T-helper 22 cell (primary cell): ENCODE measurements at regions not wholly inside any gene's neighbourhood (a gene's known extent, or its start where the extent isn't known, plus 50 kb on each side); places are given as distances from the start of the nearest gene placed in this dataset.
"Not testable (repeated sequence)": the region's sequence is repeated elsewhere in the genome, so short reads cannot be mapped to it uniquely, and the experiment has no call there.

ENCODE experiments used
- DNase-seq: peaks from one replicate; pipeline ENCODE4 v3.0.0-alpha.2; 2020; ENCODE audit warnings: low read depth

DNA sequence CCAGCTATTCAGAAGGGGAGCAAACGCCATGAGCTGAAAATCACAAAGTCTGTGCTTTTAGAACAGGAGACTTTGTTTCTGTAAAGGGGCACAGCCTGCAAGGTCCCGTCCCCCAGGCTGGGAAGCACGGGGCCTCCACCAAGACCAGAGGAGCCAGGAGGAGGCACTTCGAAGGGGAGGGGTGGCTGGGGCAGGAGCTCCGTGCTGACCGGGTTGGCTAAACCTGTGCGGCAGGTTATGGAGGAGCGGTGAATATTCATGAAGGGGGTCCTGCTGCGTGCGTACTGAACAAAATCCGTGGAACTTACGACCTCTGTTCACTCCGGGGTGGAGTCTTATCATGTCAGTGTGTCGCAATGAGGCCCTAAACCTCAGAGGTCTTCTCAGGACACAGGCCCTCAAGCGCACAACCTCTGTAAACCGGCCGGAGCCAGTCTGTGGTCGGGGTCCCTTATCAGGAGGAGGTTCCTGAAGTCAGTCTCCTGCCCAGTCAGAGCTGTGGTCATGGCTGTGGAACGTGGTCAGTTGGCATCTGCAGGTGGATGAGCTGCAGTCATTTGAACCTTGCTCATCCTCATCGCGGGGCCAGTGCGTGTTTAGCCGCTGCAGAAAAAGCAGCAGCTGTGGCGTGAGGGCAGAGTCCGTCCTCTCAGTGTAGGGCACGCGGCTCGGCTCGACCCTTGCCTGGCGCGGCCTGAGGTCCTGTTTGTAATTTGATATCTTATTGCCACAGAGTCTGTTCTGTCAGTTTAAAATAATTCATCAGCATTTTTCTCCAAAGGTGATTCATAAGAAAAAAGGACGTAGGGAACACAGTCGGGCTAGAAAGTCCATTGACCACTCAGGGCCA is 5507.7 kb upstream of the TPTE start:
- DNase-seq = not testable (repeated sequence)

DNA sequence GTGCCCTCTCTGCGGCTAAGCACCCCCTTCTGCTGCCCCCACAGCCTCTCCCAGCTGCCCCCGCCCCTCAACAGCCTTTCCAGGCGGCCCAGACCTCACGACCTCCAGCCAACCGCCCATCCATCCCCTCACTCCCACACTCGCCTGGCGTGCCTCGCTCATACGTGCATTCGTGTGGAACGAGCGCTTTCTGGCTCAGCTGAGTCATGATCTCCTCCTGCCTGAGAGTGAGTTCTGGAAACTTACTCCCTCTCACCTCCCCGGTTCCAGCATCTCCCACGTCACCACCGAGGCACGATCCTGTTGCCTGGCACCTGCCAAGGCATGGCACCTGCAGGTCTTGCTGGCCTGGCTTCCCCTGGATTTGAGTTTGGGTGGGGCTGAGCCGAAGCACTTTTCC is 5506.2 kb upstream of the TPTE start:
- not testable (repeated sequence) for DNase-seq

DNA sequence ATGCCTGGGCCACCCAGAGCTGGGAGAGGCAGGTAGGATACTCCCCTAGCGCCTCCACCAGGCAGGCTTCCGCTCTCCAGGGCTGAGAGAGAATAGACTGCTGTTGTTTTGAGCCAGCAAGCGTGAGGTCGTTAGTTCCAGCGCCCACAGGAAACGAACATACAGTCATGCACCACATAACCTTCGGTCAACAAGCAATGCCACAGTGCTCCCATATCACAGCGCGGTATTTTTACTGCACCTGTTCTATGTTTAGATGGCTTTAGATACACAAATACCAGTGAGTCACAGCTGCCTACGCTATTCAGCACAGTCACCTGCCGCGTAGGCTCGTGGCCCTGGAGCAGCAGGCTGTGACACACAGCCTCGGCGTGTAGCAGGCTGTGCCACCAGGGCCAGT is 5502.3 kb upstream of the TPTE start:
- not testable (repeated sequence) for DNase-seq

DNA sequence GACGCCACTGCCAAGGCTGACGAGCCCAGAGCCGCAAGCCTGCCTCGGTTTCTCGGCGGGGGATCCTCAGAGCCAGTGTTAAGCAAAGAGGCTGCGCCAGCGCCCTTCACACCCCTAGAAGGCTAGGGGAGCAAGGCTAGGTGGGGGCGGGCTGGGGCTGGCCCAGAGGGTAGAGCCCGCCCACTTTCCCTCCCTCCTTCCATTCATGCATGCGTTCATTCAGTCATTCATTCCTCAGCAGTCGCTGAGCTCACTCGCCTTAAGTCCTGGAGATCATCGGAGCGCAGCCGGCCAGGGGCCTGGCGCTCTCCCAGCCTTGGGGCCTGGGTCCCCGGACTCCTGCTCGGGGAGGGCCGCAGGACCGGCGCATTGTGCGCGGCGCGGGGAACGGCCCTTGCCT is 5499.6 kb upstream of the TPTE start:
- not testable (repeated sequence) for DNase-seq

DNA sequence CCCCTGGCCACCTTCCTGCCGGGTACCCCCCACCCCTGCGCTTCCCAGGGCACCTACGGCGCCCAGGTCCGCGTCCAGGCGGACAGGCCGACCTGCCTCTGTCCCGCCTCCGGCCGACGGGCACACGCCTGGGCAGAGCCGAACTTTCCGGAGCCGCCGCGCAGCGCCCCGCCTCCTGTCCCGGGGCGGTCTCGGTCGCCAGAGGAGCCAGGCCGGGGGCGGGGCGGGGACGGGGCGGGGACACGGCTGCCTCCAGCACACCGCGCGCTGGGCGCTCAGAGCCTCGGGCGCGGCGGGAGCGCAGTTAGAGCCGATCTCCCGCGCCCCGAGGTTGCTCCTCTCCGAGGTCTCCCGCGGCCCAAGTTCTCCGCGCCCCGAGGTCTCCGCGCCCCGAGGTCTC is 5499.1 kb upstream of the TPTE start:
- DNase-seq = not testable (repeated sequence)

DNA sequence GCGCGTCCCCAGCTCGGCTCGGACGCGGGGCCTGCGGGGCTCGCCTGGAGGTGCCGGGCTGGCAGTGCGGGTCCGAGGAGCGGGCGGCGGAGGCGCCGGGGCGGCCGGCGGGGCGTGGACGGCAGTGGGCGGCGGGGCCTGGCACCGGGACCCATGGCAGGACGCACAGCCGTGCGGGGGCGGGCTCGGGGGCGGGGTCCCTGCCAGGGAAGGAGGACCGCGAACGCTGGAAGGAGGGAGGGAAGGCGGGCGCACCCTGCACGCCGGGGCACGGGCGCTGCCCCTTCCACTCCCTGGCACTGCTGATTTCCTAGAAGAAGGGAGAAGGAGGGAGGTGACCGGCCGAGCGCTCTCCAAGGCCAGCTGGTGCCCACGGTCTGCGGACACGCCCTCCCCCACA is 5498.6 kb upstream of the TPTE start:
- DNase-seq = not testable (repeated sequence)

DNA sequence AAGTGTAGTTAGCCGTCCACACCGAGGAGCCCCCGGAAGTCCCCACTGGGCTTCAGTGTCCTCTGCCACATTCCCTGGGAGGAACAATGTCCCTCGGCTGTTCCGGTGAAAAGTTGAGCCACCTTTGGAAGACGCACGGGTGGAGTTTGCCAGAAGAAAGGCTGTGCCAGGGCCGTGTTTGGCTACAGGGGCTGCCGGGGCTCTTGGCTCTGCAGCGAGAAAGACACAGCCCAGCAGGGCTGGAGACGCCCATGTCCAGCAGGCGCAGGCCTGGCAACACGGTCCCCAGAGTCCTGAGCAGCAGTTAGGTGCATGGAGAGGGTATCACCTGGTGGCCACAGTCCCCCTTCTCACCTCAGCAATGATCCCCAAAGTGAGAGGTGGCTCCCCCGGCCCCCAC is 5486.2 kb upstream of the TPTE start:
- DNase-seq = not testable (repeated sequence)

DNA sequence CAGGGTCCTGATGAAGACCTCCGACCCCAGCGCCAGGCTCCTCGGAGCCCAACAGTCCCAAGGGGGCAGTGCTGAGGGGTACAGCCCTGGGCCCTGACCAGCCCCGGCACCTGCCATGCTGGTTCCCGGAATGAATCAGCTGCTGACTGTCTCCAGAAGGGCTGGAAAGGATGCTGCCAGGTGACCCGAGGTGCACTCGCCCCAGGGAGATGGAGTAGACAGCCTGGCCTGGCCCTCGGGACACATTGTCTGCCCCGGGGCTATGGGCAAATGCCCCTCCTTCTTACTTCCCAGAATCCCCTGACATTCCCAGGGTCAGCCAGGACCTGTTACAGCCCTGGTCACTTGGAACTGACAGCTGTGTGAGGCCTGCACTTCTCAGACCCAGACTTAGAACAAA is 5485.8 kb upstream of the TPTE start:
- DNase-seq = not testable (repeated sequence)

DNA sequence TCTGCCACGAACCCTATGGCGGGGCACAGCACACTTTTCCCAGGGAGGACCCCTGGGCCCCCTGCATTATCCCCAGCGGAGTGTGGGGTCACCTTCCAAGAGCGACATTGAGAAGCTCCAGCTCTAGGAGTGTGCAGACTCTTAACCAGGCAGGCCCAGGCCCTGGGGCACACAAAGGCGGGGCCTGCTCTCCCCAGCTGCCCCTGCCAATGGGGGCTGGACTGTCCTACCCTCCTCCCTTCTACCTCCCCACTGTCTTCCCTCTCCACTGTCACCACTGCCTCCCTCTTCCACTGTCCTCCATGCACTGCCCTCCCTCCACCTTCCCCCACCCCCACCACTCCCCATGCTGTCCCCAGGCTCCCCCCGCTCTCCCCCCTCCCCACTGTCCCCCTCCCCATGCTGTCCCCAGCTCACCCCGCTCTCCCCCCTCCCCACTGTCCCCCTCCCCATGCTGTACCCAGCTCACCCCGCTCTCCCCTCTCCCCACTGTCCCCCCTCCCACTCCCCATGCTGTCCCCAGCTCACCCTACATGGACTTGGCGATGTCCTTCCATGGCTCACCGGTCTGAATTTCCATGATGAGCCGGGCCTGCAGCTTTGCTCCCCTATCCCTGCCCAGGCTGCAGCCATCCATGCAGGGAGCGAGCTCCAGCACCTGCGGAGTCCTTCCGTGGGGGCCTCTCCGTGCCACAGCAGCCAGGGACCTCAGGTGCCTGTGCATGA is 5483.6 kb upstream of the TPTE start:
- not testable (repeated sequence) for DNase-seq

DNA sequence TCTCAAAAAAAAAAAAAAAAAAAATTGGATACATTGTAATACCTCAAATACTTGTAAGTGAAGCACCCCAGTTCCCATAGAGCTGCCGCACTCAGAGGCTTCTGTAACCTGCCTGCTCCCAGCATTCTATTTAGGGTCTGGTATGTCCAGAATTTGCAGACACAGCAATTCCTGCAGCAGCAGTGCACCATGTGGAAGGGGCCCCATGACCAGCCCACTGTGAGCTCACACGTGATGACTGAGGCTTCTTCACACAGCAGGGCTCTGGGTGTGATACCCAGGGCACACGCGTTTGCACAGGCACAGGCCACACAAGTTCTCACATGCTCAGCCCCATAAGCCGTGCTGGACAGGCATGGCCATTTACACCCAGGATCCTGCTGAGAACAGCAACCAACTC is 5481.5 kb upstream of the TPTE start:
- DNase-seq = not testable (repeated sequence)

DNA sequence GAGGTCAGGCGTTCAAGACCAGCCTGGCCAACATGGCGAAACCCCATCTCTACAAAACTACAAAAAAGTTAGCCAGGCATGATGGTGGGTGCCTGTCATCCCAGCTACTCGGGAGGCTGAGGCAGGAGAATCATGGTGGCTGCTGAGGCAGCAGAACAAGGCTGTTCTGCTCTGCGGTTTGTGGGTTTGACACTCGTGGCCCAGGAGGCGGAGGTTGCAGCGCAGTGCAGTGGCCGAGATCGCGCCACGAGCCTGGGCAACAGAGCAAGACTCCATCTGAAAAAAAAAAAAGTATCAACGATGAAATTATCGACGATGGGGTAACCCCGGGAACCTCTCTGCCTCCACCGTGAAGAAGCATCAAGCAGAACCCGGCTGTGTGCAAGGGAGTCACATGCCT is 5478.8 kb upstream of the TPTE start:
- not testable (repeated sequence) for DNase-seq

DNA sequence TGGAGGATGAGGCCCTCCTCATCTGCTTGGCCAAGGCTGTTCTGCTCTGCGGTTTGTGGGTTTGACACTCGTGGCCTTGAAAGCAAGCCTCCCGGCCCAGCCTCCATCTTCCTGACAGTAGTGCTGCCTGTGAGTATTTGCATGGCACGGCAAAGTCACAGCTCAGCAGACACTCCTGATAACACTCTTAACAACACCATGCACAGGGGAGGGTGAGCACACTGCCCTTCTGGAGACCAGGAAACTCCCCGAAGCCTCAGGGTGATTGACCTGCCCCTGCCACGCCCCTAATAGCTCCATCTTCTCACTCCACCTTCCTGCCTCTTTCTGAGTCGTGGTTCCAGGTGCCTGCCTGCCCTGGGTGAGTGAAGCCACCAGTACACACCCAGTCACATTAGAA is 5476.6 kb upstream of the TPTE start:
- not testable (repeated sequence) for DNase-seq

DNA sequence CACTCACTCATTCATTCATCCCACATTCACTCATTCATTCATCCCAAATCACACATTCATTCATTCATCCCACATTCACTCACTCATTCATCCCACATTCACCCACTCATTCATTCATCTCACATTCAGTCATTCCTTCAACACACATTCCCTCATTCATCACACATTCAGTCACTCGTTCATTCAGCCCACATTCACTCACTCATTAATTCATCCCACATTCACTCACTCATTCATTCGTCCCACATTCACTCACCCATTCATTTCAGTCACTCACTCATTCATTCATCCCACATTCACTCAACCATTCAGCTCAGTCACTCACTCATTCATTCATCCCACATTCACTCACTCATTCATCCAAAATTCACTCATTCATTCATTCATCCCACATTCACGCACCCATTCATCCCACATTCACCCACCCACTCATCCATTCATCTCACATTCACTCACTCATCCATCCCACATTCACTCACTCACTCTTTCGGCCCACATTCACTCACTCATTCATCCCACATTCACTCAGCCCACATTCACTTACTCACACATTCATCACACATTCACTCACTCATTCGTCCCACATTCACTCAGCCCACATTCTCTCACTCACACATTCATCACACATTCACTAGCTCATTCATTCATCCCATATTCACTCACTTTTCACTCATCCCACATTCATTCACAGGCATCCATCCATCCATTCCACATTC is 5469.9 kb upstream of the TPTE start:
- not testable (repeated sequence) for DNase-seq

DNA sequence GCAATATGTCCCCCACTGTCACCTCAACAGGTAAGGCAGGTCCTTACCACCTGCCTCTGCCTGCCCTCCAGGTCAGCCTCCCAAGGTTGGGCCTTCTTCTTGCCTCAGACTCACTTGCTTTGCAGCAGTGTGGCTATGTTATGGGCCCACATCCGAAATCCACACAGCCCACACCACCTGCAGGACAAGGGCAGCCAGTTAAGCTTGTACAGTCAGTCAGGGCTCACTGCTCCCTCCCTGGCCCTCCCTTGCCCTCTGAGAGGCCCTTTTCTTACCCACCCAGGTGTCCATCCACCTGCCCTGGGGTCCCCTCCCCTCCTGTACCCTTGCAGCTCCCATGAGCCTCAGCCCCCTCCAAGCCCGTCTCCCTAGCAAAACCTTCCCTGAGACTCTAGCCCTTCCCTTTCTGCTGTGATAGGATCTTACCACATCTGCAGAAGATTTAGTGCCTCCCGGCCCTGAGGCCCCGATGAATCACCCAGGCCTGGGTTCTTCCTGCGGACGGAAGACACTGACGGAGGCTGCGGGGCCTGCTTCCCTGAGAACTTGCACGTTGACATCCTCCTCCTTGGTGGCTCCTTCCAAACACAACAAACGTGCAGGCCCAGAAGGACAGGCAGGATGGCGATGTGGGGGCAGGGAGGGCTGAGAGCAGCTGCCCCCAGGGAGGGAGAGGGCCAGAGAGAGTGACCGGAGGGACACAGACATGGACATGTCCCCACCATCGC is 5466.2 kb upstream of the TPTE start:
- not testable (repeated sequence) for DNase-seq

DNA sequence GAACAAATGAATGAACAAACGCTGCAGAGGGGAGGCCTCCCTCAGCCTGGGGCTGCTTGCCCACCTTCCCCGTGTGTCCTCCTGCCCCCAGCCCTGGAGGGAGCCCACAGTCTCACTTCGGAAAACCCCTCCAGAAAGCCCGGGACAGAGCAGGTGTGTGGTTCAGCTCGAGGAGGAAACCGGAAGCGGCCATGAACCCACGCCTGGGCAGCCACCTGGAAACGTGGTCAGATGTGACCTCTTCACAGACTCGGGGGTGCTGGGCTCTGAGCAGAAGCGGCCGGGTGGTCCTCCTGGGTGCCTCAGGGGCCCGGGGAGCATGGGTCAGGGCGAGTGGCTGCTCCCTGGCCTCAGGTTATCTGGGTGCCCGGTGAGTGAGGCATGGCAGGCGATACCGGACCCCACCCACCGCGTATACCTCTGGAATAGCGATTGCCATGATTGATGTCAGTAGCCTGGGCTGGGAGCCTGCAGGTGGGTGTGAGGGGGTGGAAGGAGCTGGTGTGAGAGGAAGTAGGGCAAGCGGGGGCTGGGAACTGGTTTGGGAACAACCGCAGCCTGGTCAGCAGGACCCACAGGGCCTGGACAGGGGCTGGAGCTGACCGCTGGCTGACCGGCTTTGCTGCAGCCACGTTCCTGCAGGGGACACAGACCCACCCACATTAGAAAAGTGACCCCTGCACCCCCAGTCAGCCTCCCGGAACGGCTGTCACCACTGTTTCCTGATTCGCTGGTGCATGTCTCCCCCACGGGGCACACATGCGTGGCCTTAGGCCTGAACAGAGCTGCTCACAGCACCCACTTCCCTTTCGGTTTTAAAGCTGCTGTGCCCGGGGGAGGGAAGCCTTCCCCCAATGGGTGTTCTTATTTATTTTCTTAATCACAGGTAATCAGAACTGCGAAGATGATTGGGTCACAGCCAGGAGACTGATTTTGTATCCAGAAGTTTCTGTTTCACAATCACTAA is 5465.1 kb upstream of the TPTE start:
- not testable (repeated sequence) for DNase-seq

DNA sequence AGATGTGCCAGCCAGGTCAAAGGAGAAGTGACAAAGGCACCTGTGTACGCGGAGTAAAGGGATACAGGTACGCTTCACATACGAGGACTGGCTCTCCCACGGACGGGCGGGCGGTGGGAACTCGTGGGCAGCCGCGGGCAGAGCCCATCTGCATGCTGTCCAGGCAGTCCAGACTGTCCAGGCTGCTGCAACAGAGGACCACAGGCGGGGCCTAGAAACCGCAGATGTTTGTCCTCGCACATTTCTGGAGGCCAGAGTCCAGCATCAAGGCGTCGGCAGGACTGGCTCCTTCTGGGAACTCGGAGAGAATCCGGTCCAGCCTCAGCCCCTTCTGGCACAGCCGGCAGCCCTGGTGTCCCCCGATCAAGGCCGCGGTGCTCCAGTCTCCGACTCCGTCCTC is 5464.3 kb upstream of the TPTE start:
- DNase-seq = not testable (repeated sequence)

DNA sequence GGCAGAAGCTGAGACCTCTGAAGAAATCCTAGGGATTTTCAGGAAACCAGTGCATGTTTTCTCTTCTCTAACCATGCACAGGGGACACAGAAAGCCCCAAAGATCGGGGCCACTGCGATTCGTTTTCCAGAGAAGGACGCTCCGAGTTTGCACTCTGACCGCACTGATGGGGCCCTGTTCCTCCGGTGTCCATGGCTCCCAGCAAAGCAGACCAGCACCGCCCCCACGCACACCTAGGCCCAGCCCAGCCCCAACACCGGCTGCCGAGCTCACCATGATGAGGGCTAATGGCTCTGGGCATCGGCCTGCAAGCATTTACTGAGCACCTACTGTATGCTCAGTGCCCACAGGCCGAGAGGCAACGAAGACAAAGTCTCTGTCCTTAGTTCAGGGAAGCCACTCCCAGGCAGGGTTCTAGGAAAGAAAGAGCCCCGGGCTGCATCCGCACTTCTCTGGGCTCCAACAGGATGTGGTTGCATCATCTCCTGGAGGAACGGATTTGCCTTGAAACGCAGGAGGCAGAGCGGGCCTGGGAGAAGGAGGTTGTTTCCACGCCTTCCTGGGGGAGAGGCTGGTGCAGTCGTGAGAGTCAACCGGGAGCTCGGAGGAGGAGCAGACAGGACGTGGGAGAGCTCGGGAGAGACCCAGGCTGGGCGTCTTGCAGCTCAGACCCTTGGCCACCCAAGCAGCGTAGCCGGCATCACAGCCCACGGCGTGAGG is 5460.9 kb upstream of the TPTE start:
- not testable (repeated sequence) for DNase-seq

DNA sequence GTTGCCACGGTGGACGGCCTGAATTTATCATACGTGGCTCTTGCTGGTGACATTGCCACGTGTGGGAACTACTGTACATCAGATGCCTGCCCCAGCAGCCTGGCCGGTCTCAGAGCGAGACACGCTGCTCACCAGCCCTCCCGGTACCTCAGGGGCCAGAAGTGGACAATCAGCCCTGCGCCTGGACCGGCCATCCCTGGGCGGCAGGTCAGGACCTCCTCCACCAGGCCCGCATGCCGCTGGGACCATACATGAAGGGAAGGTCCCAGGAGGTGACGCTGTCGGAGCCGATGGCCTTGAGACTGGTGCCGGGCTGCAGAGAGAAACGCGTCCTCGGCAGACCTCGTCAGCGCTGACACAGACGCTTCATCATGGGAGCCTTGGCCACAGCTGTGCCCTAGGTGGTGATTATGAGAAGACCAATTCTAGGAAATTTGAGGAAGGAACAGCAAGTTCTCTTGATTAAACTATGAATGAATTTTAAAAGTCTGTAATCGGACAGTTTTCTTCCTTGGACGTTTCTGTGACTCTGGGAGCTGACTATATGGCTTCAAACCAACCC is 5456.7 kb upstream of the TPTE start:
- not testable (repeated sequence) for DNase-seq
